ENCODE measurements at regions not wholly inside any gene's neighbourhood (a gene's known extent, or its start where the extent isn't known, plus 50 kb on each side); places are given as distances from the start of the nearest gene placed in this dataset.

DNA sequence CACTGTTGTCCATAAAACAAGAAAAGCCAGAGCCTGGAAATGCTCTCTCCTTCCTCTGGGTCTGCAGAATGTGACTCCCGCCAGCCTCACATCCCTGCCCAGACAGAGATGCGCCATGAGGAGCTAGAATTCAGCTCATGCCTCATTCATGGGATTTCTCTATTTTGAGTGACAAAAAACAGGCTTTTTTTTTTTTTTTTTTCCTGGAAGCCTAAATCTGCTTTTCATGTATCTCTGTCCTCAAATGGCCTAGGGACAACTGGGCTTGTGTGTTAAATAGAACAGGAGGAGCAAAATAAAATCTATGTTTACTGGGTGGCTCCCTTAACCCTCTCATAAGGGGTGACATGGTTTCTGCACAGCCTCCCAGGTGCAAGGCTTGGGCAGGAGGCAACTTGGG is 679.7 kb upstream of the AUTS2 start:
- no peaks in the 10 kb centered on the region for H3K4me1 ChIP-seq (ENCODE audit: low read length)
- H3K9me3 ChIP-seq (ENCODE audit: insufficient read depth, low read length): peaks cover 4% of the 10 kb centered on the region; the same call in 1 of the 2 replicates
- H3K27ac ChIP-seq (ENCODE audit: low read length): no peak overlapping the region
- H3K9ac ChIP-seq (ENCODE audit: low read length): no peak overlapping the region
- no peaks in the 10 kb centered on the region for H4K20me1 ChIP-seq (ENCODE audit: insufficient read depth, low read length)
- no peaks in the 10 kb centered on the region for H3K79me2 ChIP-seq (ENCODE audit: low read length)
- H3K4me3 ChIP-seq (ENCODE audit: low read length): no peak overlapping the region
- no peaks in the 10 kb centered on the region for H3K27me3 ChIP-seq (ENCODE audit: low read depth, low read length)
- H3K4me2 ChIP-seq (ENCODE audit: low read length): no peak overlapping the region
- no peaks in the 10 kb centered on the region for H3K36me3 ChIP-seq (replicated peaks; ENCODE audit: low read depth, low read length)
- no peak overlapping the region for H2AFZ ChIP-seq (ENCODE audit: low read depth, low read length)
- no peak for TF ChIP-seq EZH2phosphoT487 (IDR thresholded peaks at IDR 0.05; ENCODE audit: low read depth)
- TF ChIP-seq, protein P1, sequence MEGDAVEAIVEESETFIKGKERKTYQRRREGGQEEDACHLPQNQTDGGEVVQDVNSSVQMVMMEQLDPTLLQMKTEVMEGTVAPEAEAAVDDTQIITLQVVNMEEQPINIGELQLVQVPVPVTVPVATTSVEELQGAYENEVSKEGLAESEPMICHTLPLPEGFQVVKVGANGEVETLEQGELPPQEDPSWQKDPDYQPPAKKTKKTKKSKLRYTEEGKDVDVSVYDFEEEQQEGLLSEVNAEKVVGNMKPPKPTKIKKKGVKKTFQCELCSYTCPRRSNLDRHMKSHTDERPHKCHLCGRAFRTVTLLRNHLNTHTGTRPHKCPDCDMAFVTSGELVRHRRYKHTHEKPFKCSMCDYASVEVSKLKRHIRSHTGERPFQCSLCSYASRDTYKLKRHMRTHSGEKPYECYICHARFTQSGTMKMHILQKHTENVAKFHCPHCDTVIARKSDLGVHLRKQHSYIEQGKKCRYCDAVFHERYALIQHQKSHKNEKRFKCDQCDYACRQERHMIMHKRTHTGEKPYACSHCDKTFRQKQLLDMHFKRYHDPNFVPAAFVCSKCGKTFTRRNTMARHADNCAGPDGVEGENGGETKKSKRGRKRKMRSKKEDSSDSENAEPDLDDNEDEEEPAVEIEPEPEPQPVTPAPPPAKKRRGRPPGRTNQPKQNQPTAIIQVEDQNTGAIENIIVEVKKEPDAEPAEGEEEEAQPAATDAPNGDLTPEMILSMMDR (IDR thresholded peaks at IDR 0.05; ENCODE audit: low read depth, low read length): no peak

DNA sequence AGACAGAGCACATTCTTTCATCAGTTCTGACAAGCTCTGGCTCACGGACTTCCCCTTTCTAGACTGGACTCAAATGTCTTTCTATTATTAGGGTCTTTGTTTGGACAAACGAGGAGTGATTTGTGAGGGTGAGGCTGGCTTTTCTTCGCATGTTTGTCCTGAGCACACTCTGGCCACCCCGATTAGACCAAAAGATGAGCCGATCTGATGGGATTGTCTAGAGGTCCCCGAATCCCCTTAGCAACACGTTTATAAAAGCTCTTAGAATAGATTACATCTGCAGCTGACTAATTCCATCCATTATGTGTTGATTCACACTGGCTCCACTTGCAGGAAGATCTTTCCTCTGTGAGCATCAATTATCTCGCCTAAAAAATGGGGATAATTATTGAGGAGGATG is 675.4 kb upstream of the AUTS2 start:
- peaks cover 3% of the 10 kb centered on the region; the same call in 1 of the 2 replicates for H3K9me3 ChIP-seq (ENCODE audit: insufficient read depth, low read length)
- H3K79me2 ChIP-seq (ENCODE audit: low read length): no peaks in the 10 kb centered on the region
- no peak overlapping the region for H3K27ac ChIP-seq (ENCODE audit: low read length)
- H3K27me3 ChIP-seq (ENCODE audit: low read depth, low read length): no peaks in the 10 kb centered on the region
- no peak overlapping the region for H2AFZ ChIP-seq (ENCODE audit: low read depth, low read length)
- no peak overlapping the region for H3K9ac ChIP-seq (ENCODE audit: low read length)
- H3K36me3 ChIP-seq (replicated peaks; ENCODE audit: low read depth, low read length): no peaks in the 10 kb centered on the region
- no peaks in the 10 kb centered on the region for H4K20me1 ChIP-seq (ENCODE audit: insufficient read depth, low read length)
- TF ChIP-seq EZH2phosphoT487 (IDR thresholded peaks at IDR 0.05; ENCODE audit: low read depth): no peak
- TF ChIP-seq, protein P1 (IDR thresholded peaks at IDR 0.05; ENCODE audit: low read depth, low read length): no peak
- H3K4me2 ChIP-seq (ENCODE audit: low read length): no peak overlapping the region
- H3K4me1 ChIP-seq (ENCODE audit: low read length): no peaks in the 10 kb centered on the region
- no peak overlapping the region for H3K4me3 ChIP-seq (ENCODE audit: low read length)

DNA sequence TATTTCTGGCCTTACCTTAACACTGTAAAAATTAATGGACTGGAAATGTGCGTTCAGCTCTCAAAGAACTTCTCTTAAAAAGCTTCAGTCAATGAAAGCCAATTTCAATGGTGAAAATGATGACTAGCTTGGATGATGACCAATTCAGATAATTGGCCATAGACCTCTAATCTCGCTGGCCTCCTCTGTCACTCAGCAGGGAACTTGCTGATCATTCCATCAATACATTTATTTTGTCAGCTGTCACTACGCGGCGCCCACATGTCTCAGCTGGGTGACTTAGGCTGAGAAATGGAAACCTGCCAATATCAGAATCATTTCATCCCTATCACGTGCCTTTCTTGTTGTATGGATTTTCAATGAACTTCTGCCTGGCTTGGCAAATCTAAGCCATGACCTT is 673.0 kb upstream of the AUTS2 start:
- Histone ChIP-seq H3K9me3 (ENCODE audit: insufficient read depth, low read length) (no peaks in the 10 kb centered on the region), H4K20me1 (ENCODE audit: insufficient read depth, low read length) (no peaks in the 10 kb centered on the region), H3K9ac (ENCODE audit: low read length) (no peak overlapping the region), H3K4me3 (ENCODE audit: low read length) (no peak overlapping the region), H3K36me3 (replicated peaks; ENCODE audit: low read depth, low read length) (no peaks in the 10 kb centered on the region), H3K4me1 (ENCODE audit: low read length) (no peaks in the 10 kb centered on the region), H3K27me3 (ENCODE audit: low read depth, low read length) (no peaks in the 10 kb centered on the region), H3K27ac (ENCODE audit: low read length) (no peak overlapping the region), H3K4me2 (ENCODE audit: low read length) (no peak overlapping the region), H3K79me2 (ENCODE audit: low read length) (no peaks in the 10 kb centered on the region), H2AFZ (ENCODE audit: low read depth, low read length) (no peak overlapping the region)
- TF ChIP-seq, protein P1 (IDR thresholded peaks at IDR 0.05; ENCODE audit: low read depth, low read length): no peak
- TF ChIP-seq EZH2phosphoT487 (IDR thresholded peaks at IDR 0.05; ENCODE audit: low read depth): no peak

DNA sequence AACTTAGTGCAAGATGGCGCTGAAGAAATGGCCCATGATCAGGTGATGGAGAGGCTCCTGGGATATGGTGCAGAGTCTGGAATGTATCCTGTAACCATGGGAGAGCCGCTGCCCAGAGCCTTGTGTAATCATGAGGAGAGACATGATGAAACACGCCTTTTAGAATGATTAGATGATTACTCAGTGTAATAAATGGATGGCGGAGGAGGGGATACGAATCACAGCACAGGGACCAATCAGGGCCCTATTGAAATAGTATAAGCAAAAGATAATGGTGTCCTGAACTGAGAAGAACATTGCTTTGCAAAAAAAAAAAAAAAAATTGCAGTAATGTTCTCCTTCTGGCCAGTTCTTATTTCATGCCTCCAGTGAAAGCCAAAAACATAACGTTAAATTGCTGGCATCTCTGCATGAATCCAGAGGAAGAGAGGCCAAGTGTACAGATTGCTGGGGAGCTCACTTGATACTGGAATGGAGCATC is 668.5 kb upstream of the AUTS2 start:
- no peaks in the 10 kb centered on the region for H3K79me2 ChIP-seq (ENCODE audit: low read length)
- H3K4me1 ChIP-seq (ENCODE audit: low read length): no peaks in the 10 kb centered on the region
- H3K9ac ChIP-seq (ENCODE audit: low read length): no peak overlapping the region
- no peak overlapping the region for H3K4me3 ChIP-seq (ENCODE audit: low read length)
- no peaks in the 10 kb centered on the region for H3K9me3 ChIP-seq (ENCODE audit: insufficient read depth, low read length)
- no peaks in the 10 kb centered on the region for H3K36me3 ChIP-seq (replicated peaks; ENCODE audit: low read depth, low read length)
- no peak overlapping the region for H2AFZ ChIP-seq (ENCODE audit: low read depth, low read length)
- no peak for TF ChIP-seq EZH2phosphoT487 (IDR thresholded peaks at IDR 0.05; ENCODE audit: low read depth)
- TF ChIP-seq, protein P1 (IDR thresholded peaks at IDR 0.05; ENCODE audit: low read depth, low read length): no peak
- H3K4me2 ChIP-seq (ENCODE audit: low read length): no peak overlapping the region
- H3K27me3 ChIP-seq (ENCODE audit: low read depth, low read length): no peaks in the 10 kb centered on the region
- no peaks in the 10 kb centered on the region for H4K20me1 ChIP-seq (ENCODE audit: insufficient read depth, low read length)
- no peak overlapping the region for H3K27ac ChIP-seq (ENCODE audit: low read length)

Measured in OCI-LY3 (cell line).